ENCODE measurements at regions not wholly inside any gene's neighbourhood (a gene's known extent, or its start where the extent isn't known, plus 50 kb on each side); places are given as distances from the start of the nearest gene placed in this dataset.

DNA sequence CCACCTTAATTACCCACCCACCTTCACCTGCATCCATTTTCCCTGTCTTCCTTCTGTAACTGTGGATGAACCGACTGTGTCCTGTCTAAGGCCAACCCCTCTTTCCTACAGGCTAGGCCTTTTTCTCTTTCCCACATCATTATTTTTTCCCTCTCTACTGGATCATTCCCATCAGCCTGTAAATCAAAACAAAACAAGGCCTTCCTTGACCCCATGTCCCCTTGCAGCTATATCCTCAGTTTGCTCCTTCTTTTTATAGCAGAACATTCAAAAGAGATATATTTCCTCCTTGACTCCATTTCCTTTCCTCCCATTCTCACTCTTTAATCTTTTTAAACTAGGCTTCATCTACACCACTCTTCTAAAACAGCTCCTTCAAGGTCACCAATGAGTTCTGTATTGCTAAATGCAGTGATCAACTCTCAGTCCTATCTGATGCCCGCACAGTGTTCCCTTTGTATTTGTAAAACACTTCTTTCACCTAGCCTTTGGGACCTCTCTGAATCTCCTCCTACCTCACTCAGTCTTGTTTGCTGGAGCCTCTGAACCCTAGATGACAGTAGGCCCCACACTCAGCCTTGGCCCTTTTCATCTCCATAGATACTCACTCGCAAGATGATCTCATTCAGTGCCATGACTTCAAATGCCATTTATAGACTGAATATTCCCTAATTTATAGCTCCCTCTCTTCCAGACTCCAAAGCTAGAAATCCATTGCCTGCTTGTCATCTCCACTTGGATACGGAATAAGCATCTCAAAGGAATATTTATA, 55.7 kb downstream of the CXCR4 start:
- H3K36me3 ChIP-seq (ENCODE audit: control insufficient read depth, insufficient read depth, low read length), result no peaks in the 10 kb centered on the region
- no peak for DNase-seq (ENCODE audit: low read depth)
- FAIRE-seq, result no peak
- no peaks in the 10 kb centered on the region for H3K27me3 ChIP-seq (ENCODE audit: control insufficient read depth, insufficient read depth, low read length)
- TF ChIP-seq, protein P1, sequence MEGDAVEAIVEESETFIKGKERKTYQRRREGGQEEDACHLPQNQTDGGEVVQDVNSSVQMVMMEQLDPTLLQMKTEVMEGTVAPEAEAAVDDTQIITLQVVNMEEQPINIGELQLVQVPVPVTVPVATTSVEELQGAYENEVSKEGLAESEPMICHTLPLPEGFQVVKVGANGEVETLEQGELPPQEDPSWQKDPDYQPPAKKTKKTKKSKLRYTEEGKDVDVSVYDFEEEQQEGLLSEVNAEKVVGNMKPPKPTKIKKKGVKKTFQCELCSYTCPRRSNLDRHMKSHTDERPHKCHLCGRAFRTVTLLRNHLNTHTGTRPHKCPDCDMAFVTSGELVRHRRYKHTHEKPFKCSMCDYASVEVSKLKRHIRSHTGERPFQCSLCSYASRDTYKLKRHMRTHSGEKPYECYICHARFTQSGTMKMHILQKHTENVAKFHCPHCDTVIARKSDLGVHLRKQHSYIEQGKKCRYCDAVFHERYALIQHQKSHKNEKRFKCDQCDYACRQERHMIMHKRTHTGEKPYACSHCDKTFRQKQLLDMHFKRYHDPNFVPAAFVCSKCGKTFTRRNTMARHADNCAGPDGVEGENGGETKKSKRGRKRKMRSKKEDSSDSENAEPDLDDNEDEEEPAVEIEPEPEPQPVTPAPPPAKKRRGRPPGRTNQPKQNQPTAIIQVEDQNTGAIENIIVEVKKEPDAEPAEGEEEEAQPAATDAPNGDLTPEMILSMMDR (IDR thresholded peaks at IDR 0.05; ENCODE audit: insufficient read depth, low read length, severe bottlenecking), result no peak
- no peak overlapping the region for H3K4me3 ChIP-seq (ENCODE audit: low read depth, low read length)

DNA sequence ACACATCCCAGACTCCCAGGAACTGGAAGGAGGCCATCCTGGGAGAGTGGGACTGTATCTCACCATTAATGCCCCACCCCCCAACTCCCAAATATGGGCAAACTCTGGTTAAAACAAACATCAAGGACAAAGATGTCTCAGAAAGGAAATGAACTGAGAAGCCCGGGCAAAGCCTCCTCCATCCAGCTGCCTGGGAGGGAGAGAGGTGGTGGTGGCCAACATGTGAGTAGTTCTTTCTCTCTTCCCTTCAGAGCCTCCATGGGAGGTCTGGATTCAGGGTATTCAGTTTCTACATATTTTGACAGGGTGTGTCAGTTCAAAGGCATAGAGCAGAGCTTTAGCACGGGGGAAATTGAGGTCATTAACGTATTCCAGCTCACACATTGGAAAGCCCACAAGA, 57.5 kb downstream of the CXCR4 start:
- no peak for DNase-seq (ENCODE audit: low read depth)
- TF ChIP-seq, protein P1 (IDR thresholded peaks at IDR 0.05; ENCODE audit: insufficient read depth, low read length, severe bottlenecking), result no peak
- Histone ChIP-seq H3K27me3 (ENCODE audit: control insufficient read depth, insufficient read depth, low read length) (no peaks in the 10 kb centered on the region), H3K36me3 (ENCODE audit: control insufficient read depth, insufficient read depth, low read length) (no peaks in the 10 kb centered on the region), H3K4me3 (ENCODE audit: low read depth, low read length) (no peak overlapping the region)
- FAIRE-seq, result no peak

DNA sequence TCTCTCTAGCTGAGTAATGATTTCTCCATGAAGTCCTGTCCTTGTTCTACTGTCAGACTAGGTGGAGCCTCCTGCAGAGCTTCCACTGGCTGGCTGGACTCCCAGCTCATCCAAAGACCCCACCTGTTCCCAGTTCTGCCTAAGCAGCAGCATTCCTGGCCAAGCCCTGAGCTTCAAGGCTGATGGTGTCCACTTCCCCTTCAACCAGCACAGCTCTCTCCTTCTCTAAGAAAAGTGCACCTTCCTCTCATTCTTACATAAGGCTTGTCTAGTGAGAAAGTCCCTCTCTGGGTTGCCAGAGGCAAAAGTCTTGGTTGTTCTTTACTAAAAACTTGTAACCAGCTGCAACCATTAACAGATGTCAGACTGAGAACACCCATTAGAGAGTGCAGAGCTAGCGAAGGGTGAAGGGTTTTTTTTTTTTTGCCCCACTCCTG, 58.9 kb downstream of the CXCR4 start:
- TF ChIP-seq, protein P1 (IDR thresholded peaks at IDR 0.05; ENCODE audit: insufficient read depth, low read length, severe bottlenecking), result no peak
- Histone ChIP-seq H3K36me3 (ENCODE audit: control insufficient read depth, insufficient read depth, low read length) (no peaks in the 10 kb centered on the region), H3K27me3 (ENCODE audit: control insufficient read depth, insufficient read depth, low read length) (no peaks in the 10 kb centered on the region), H3K4me3 (ENCODE audit: low read depth, low read length) (no peak overlapping the region)
- DNase-seq (ENCODE audit: low read depth) (no peak), FAIRE-seq (no peak)

DNA sequence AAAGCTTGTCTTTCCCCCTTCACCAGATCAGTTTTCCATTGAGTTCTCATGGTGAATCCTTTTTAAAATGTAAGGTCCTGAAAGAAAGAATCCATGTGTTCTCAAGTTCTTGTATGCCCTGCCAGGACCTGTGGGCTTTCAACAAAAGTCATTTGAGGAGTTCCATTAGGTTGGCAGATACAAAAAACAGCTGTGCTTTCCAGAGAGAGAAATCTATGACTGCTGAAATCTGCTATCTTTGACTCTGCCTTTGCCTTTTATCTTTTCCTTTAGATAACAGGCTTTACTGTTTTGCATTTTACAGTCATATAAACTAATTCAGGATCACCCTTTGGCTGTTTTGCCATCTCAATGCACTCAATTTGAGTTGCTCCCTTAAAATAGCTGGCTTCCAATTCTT, 59.7 kb downstream of the CXCR4 start:
- TF ChIP-seq, protein P1 (IDR thresholded peaks at IDR 0.05; ENCODE audit: insufficient read depth, low read length, severe bottlenecking), result no peak
- Histone ChIP-seq H3K36me3 (ENCODE audit: control insufficient read depth, insufficient read depth, low read length) (no peaks in the 10 kb centered on the region), H3K27me3 (ENCODE audit: control insufficient read depth, insufficient read depth, low read length) (no peaks in the 10 kb centered on the region), H3K4me3 (ENCODE audit: low read depth, low read length) (no peak overlapping the region)
- no peak for DNase-seq (ENCODE audit: low read depth)
- no peak for FAIRE-seq

DNA sequence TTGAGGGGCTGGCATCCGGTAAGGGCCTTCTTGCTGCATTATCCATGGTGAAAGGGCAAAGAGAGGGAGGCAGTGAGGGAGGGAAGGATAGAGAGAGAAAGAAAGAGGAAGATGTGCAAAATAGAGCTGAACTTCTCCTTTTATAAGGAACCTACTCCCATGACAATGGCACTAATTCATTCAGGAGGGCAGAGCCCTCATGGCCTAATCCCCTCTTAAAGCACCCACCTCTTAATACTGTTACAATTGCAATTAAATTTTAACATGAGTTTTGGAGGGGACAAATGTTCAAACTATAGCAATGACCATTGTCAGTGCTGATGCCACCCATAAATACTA, 60.2 kb downstream of the CXCR4 start:
- H3K4me3 ChIP-seq (ENCODE audit: low read depth, low read length), result no peak overlapping the region
- no peaks in the 10 kb centered on the region for H3K27me3 ChIP-seq (ENCODE audit: control insufficient read depth, insufficient read depth, low read length)
- H3K36me3 ChIP-seq (ENCODE audit: control insufficient read depth, insufficient read depth, low read length), result no peaks in the 10 kb centered on the region
- TF ChIP-seq, protein P1 (IDR thresholded peaks at IDR 0.05; ENCODE audit: insufficient read depth, low read length, severe bottlenecking), result no peak
- DNase-seq (ENCODE audit: low read depth) (no peak), FAIRE-seq (no peak)
